Esophagus muscularis mucosa (tissue), 3 donors: ENCODE measurements at regions not wholly inside any gene's neighbourhood (a gene's known extent, or its start where the extent isn't known, plus 50 kb on each side); places are given as distances from the start of the nearest gene placed in this dataset.

Experiments
- CTCF ChIP-seq, 3 experiments: fragments of 200-600 bp in 2 of 3; fragments of 450-650 bp in 1 of 3; sonication (generic) in 2 of 3; IDR thresholded peaks; one replicate each; pipeline ENCODE4 v1.5.1; 2017 to 2019; ENCODE audit warnings: antibody characterized with exemption in 3 of 3, mild to moderate bottlenecking in 2 of 3, moderate library complexity in 1 of 3
- POLR2A ChIP-seq: fragments of 450-650 bp; IDR thresholded peaks from one replicate; pipeline ENCODE4 v1.6.1; 2017; ENCODE audit warnings: antibody characterized with exemption, moderate library complexity, mild to moderate bottlenecking, low read depth

- TF ChIP-seq POLR2A: no peak
- TF ChIP-seq CTCF (IDR thresholded peaks at IDR 0.05): no peak
Measured at GRCh38 chr1:21378705-21379494, 61.0 kb upstream of the NBPF3 start.
